LNCAP (cell line): ENCODE measurements at regions not wholly inside any gene's neighbourhood (a gene's known extent, or its start where the extent isn't known, plus 50 kb on each side); places are given as distances from the start of the nearest gene placed in this dataset.

Experiments used
- CTCF ChIP-seq: fragments of 450-650 bp; IDR thresholded peaks from 2 replicates; pipeline ENCODE4 v1.5.1; 2017; ENCODE audit warnings: mild to moderate bottlenecking

GRCh38 chr1:4027492-4028138 lies 127.5 kb upstream of the C1orf174 start:
- no peak for TF ChIP-seq CTCF

GRCh38 chr1:4028139-4028501 lies 128.0 kb upstream of the C1orf174 start:
- TF ChIP-seq CTCF, result no peak

GRCh38 chr1:4029376-4029775 lies 129.3 kb upstream of the C1orf174 start:
- TF ChIP-seq CTCF, result no peak

DNA sequence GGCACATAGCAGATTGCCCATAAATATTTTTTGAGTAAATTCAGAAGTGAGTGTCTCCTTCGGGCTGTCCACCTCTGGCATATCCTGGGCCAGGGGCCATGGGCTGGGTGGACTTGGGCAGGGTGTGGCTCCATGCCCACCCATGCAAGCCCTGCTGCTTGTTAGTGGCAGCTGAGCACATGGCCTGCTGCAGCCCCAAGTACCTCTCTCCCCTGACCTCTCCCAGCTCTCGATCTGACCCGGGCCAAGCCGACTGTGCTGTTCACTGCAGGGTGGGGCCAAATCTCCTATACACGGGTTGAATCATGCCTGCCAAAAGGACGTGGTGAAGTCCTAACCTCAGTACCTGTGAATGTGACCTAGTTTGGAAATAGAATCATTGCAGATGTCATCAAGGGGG lies 132.5 kb upstream of the C1orf174 start:
- no peak for TF ChIP-seq CTCF

- no peak for TF ChIP-seq CTCF
These were observed 133.1 kb upstream of the C1orf174 start for GRCh38 chr1:4033129-4033676.

DNA sequence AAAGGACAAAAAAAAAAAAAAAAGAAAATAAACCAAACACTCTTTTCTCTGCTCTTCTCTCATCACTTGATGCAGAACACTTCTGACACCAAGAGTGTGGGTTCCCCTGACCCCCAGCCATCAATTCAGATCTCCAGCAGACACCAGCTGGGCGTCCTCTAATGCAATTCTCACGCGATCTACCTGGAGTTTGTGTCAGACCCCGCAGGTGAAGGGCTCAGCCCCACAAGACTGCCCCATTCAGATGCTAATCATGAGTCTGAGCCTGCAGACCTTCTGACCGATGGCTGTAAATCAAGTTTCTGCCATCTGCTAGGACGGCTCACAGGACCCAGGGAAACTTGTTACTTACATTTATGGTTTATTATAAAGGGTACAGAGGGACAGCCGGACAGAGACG lies 133.6 kb upstream of the C1orf174 start:
- TF ChIP-seq CTCF, result no peak

DNA sequence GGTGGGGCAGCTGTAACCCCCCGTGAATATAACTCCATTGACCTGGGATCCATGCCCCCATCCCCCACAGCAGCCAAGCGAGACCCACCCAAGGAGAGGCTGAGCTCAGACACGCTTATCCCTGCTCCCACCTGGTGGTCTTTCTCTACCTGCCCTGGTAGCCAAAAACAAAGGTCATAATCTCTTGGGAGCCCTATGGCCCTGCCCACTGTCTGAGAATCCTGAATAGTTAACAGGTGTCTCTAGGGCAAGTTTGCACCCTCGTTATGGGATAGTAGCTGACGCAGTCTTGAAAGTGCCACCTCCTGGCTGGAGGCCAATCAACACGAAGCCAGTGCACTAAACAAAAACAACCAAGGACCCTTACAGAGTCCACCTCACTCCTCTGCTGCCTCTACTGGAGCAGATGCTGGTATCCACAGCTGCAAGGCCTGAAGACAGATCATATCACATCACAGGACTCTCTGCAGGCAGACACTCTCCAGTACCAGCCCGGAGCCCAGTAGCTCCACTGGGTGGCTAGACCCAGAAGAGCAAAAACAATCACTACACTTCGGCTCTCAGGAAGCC lies 134.3 kb upstream of the C1orf174 start:
- TF ChIP-seq CTCF, result no peak
